A673 (cell line): ENCODE measurements at regions not wholly inside any gene's neighbourhood (a gene's known extent, or its start where the extent isn't known, plus 50 kb on each side); places are given as distances from the start of the nearest gene placed in this dataset.

Experiments used
- BruUV-seq: library from RNA; stranded (reverse); fragments of 400-500 nt; replicated peaks from 2 replicates; lab custom pipeline; 2021; lab: Mats Ljungman, UMichigan
- CTCF ChIA-PET: fragments of 300-600 bp; sonication (Branson Sonifier 250); formaldehyde crosslinking; loops from one replicate; lab custom pipeline; 2022; ENCODE audit warnings: antibody characterized with exemption; lab: Charles Lee
- POLR2A ChIA-PET: fragments of 300-600 bp; sonication (Branson Sonifier 250); formaldehyde crosslinking; loops from one replicate; lab custom pipeline; 2022; ENCODE audit warnings: antibody characterized with exemption; ENCODE audit not compliant: low non-redundant PET; lab: Charles Lee
- DNase-seq: peaks from one replicate; pipeline ENCODE4 v3.0.0-alpha.2; 2015; ENCODE audit warnings: low spot score
- H3K27ac ChIP-seq: fragments of 200-600 bp; sonication (generic); 2 replicates; pipeline ENCODE4 v1.5.1; 2016; ENCODE audit warnings: mixed run types, low read depth, mild to moderate bottlenecking, mixed read lengths, antibody characterized with exemption, low read length; ENCODE audit not compliant: poor library complexity, severe bottlenecking
- H3K27me3 ChIP-seq: fragments of 200-600 bp; sonication (generic); replicated peaks from 2 replicates; pipeline ENCODE4 v1.6.1; 2017; ENCODE audit warnings: mixed run types, low read depth, mild to moderate bottlenecking, mixed read lengths, antibody characterized with exemption, low read length; ENCODE audit not compliant: insufficient read depth, poor library complexity
- H3K36me3 ChIP-seq: fragments of 200-600 bp; sonication (generic); 2 replicates; pipeline ENCODE4 v1.6.1; 2016; ENCODE audit warnings: mixed run types, mild to moderate bottlenecking, mixed read lengths, antibody characterized with exemption, low read length; ENCODE audit not compliant: insufficient read depth, poor library complexity, severe bottlenecking
- H3K4me1 ChIP-seq: fragments of 200-600 bp; sonication (generic); 2 replicates; pipeline ENCODE4 v1.6.1; 2017; ENCODE audit warnings: mixed run types, mild to moderate bottlenecking, mixed read lengths, antibody characterized with exemption, low read length; ENCODE audit not compliant: insufficient read depth, poor library complexity, severe bottlenecking
- H3K4me3 ChIP-seq: fragments of 200-600 bp; sonication (generic); 2 replicates; pipeline ENCODE4 v1.5.1; 2016; ENCODE audit warnings: low read depth, mixed run types, mild to moderate bottlenecking, mixed read lengths, low read length; ENCODE audit not compliant: poor library complexity, severe bottlenecking
- H3K9me3 ChIP-seq: fragments of 200-600 bp; sonication (generic); 2 replicates; pipeline ENCODE4 v1.6.1; 2016; ENCODE audit warnings: mixed run types, low read depth, mild to moderate bottlenecking, mixed read lengths, antibody characterized with exemption, low read length; ENCODE audit not compliant: poor library complexity, severe bottlenecking
- EZH2 ChIP-seq: fragments of 200-600 bp; sonication (generic); IDR thresholded peaks from 2 replicates; pipeline ENCODE4 v1.6.1; 2017; ENCODE audit warnings: borderline replicate concordance, low read depth, mild to moderate bottlenecking, mixed read lengths, antibody characterized with exemption, low read length; ENCODE audit not compliant: poor library complexity, severe bottlenecking
- intact Hi-C: fragments of 100-400 bp; cut with micrococcal nuclease; formaldehyde crosslinking; loops from one replicate; pipeline ENCODE4 v1.10.0; 2022; ENCODE audit not compliant: unreplicated experiment
- TF ChIP-seq, protein P1 (sequence below): fragments of 300-800, 200-600 bp; sonication (generic); conservative IDR thresholded peaks from 2 replicates; pipeline ENCODE4 v1.5.1; 2017; ENCODE audit warnings: low read depth, mild to moderate bottlenecking, antibody characterized with exemption, low read length, moderate library complexity, mixed read lengths

DNA sequence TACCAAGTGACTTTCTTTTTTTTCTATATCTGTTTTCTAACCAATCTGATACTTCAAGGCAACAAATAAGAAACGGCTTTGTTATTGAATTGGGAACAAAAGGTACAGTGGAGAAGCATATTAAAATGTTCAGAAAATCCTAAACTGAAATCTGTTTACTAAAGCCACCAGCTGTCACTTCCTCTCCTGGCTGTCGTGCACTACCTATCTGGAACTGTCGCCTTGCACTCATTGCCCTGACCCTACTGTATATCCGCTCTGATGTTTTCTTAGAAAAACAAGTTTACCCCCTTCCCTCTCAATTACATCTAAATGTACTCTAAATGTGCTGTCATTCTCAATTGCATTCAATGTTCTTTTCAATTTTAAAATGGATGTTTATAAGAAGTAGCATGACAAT is 439.8 kb upstream of the ARRDC4 start:
- H3K4me3 ChIP-seq: no peak overlapping the region
- peaks cover 11% of the 10 kb centered on the region for H3K4me1 ChIP-seq
- ChIA-PET CTCF (no interaction called here), POLR2A (no interaction called here)
- BruUV-seq: no TSS peak
- no peaks in the 10 kb centered on the region for H3K36me3 ChIP-seq
- TF ChIP-seq, protein P1, sequence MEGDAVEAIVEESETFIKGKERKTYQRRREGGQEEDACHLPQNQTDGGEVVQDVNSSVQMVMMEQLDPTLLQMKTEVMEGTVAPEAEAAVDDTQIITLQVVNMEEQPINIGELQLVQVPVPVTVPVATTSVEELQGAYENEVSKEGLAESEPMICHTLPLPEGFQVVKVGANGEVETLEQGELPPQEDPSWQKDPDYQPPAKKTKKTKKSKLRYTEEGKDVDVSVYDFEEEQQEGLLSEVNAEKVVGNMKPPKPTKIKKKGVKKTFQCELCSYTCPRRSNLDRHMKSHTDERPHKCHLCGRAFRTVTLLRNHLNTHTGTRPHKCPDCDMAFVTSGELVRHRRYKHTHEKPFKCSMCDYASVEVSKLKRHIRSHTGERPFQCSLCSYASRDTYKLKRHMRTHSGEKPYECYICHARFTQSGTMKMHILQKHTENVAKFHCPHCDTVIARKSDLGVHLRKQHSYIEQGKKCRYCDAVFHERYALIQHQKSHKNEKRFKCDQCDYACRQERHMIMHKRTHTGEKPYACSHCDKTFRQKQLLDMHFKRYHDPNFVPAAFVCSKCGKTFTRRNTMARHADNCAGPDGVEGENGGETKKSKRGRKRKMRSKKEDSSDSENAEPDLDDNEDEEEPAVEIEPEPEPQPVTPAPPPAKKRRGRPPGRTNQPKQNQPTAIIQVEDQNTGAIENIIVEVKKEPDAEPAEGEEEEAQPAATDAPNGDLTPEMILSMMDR: no peak
- no peak for TF ChIP-seq EZH2
- intact Hi-C loops: no loop called here
- H3K27ac ChIP-seq: no peak overlapping the region
- no peaks in the 10 kb centered on the region for H3K9me3 ChIP-seq
- no peaks in the 10 kb centered on the region for H3K27me3 ChIP-seq
- no peak for DNase-seq

DNA sequence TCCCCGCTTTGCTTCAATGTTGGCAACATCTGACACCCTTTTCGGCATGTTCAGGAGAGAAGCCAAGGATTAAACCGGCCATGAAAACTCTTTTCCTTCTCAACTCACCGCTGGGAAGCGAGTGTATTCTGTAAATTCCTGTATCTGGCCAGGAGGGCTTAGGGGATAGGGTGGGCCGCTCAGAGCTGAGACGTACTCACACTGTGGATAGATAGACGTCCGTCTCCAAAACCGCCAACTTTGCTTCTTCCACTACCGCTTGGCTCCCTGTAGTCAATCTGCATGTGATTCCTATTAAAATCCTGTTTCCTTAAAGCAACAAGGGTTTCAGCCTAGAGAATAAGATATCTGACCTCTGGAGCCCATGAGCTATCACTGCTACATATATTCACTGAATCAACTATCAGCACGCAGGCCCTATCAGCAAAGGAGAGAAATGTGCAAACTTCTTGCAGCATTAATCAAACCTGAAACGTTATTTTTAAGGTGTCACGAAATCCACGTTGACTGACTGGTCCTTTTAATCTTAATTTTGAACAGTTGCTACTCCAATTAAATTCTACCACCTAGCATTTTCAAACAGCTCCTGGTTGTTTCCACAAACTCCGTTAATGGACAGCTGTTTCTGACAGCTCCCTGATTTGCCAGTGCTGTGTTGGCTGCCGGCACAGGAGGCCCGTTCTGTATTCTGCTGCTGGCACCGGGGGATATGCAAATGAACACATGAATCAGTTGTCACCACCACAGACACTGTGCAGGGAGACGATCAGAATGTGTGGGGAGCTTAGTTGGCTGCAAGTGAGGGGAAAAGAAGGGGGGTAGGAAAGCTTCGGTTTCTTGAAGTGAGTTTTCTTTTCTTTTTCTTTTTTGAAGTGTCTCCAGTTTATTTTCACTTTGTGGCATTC is 438.9 kb upstream of the ARRDC4 start:
- peak; percentile 77 for DNase-seq
- POLR2A ChIA-PET: interaction anchor here (0.6 kb wide), 1 partner anchor 20 kb away, joined by 3 read pairs; no protein-coding TSS in a partner anchor
- H3K36me3 ChIP-seq: no peaks in the 10 kb centered on the region
- H3K27me3 ChIP-seq: no peaks in the 10 kb centered on the region
- no peak overlapping the region for H3K27ac ChIP-seq
- no TSS peak for BruUV-seq
- intact Hi-C loops: no loop called here
- TF ChIP-seq, protein P1: no peak
- no peak for TF ChIP-seq EZH2
- peaks cover 5% of the 10 kb centered on the region for H3K4me1 ChIP-seq
- no peaks in the 10 kb centered on the region for H3K9me3 ChIP-seq
- CTCF ChIA-PET: no interaction called here
- H3K4me3 ChIP-seq: peak overlapping the region; percentile 23

DNA sequence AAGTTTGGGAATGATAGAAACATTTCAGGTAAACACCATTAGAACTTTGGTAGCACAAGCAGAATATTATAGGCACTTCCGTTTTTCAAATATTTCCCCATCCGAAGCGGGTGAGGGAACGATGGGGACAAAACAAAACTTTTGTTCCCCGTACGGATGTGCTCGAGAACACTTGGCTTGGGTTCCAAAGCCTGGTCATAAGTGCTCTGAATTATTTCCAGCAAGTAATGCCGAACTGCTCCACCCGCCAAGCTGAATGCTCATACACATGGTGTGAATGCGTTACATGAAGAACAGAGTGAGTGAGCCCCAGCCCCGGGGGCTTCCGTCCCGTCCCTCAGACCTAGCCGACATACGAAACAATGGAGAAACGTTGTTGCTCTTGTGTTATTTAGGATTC is 438.2 kb upstream of the ARRDC4 start:
- Histone ChIP-seq H3K36me3 (no peaks in the 10 kb centered on the region), H3K27ac (no peak overlapping the region), H3K4me3 (peak overlapping the region; percentile 23), H3K9me3 (no peaks in the 10 kb centered on the region), H3K27me3 (no peaks in the 10 kb centered on the region), H3K4me1 (peaks cover 5% of the 10 kb centered on the region)
- no peak for TF ChIP-seq EZH2
- CTCF ChIA-PET: no interaction called here
- no TSS peak for BruUV-seq
- intact Hi-C loops: no loop called here
- DNase-seq: peak; percentile 14
- POLR2A ChIA-PET: no interaction called here

DNA sequence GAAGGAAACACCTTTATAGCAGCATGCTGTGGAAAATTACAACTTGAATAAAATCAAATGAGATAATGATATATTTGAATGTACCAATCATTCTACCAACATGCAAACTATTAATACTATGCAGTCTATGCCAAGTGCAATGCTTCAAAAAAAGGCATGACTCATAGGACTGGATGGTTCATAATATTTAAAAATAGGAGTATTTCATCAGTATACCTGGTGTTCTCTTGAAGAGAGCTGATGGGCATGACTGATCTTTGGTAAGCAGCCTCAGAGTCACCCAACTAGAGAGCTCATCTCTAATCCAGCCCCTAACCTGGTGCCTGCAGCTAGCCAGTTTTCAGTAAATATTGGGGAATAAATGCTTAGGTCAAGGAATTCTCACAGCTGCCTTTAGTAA is 434.7 kb upstream of the ARRDC4 start:
- CTCF ChIA-PET: no interaction called here
- POLR2A ChIA-PET: no interaction called here
- Histone ChIP-seq H3K9me3 (no peaks in the 10 kb centered on the region), H3K36me3 (no peaks in the 10 kb centered on the region), H3K4me1 (peaks cover 5% of the 10 kb centered on the region), H3K27me3 (no peaks in the 10 kb centered on the region), H3K27ac (no peak overlapping the region), H3K4me3 (no peak overlapping the region)
- TF ChIP-seq EZH2: no peak
- TF ChIP-seq, protein P1: no peak
- DNase-seq: no peak
- BruUV-seq: no TSS peak
- intact Hi-C loops: no loop called here
